ENCODE measurements at regions not wholly inside any gene's neighbourhood (a gene's known extent, or its start where the extent isn't known, plus 50 kb on each side); places are given as distances from the start of the nearest gene placed in this dataset.

DNA sequence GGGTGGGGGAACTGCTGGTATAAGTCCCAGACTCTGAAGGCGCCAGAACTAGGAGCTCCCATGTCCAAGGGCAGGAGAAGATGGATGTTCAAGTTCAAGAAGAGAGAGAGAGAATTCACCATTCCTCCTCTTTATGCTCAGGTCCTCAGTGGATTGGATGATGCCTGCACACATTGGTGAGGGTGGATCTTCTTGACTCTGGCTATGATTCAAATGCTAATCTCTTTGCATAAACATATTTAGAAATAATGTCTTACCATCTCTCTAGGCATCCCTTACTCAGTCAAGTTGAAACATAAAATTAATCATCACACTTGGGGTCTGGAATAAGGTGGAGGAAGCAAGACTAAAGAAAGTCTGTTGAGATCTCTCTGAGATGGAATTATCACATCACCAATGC, 210.6 kb upstream of the CHST9 start:
- no peak for TF ChIP-seq ZNF8 (CRISPR knock-in tag; IDR thresholded peaks at IDR 0.05)
- TF ChIP-seq, protein P1, sequence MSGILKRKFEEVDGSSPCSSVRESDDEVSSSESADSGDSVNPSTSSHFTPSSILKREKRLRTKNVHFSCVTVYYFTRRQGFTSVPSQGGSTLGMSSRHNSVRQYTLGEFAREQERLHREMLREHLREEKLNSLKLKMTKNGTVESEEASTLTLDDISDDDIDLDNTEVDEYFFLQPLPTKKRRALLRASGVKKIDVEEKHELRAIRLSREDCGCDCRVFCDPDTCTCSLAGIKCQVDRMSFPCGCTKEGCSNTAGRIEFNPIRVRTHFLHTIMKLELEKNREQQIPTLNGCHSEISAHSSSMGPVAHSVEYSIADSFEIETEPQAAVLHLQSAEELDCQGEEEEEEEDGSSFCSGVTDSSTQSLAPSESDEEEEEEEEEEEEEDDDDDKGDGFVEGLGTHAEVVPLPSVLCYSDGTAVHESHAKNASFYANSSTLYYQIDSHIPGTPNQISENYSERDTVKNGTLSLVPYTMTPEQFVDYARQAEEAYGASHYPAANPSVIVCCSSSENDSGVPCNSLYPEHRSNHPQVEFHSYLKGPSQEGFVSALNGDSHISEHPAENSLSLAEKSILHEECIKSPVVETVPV (CRISPR knock-in tag; IDR thresholded peaks at IDR 0.05): no peak
- no peak for TF ChIP-seq GLIS3 (CRISPR knock-in tag; IDR thresholded peaks at IDR 0.05)
- TF ChIP-seq ESRRG (CRISPR knock-in tag; IDR thresholded peaks at IDR 0.05): no peak
- TF ChIP-seq RARB (CRISPR knock-in tag; IDR thresholded peaks at IDR 0.05): no peak
- ATAC-seq: no peak

DNA sequence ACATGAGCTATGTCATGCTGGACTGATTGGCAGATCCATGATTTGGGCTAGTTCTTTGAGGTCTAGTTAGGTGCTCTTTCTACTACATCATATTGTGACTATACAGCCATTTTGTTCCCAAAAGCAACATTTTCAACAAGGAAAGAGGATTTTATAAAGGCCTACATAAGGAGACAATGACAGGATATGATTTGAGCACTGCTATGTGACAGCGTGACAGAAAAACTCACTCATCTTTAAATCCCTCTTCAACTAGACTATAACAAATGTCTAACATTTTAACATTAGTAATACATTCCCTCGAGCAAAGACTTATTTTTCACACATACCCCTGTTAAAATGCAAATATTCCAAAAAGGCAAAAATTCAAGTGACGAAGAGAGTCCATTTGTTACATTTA, 209.6 kb upstream of the CHST9 start:
- ATAC-seq: no peak
- TF ChIP-seq, protein P2, sequence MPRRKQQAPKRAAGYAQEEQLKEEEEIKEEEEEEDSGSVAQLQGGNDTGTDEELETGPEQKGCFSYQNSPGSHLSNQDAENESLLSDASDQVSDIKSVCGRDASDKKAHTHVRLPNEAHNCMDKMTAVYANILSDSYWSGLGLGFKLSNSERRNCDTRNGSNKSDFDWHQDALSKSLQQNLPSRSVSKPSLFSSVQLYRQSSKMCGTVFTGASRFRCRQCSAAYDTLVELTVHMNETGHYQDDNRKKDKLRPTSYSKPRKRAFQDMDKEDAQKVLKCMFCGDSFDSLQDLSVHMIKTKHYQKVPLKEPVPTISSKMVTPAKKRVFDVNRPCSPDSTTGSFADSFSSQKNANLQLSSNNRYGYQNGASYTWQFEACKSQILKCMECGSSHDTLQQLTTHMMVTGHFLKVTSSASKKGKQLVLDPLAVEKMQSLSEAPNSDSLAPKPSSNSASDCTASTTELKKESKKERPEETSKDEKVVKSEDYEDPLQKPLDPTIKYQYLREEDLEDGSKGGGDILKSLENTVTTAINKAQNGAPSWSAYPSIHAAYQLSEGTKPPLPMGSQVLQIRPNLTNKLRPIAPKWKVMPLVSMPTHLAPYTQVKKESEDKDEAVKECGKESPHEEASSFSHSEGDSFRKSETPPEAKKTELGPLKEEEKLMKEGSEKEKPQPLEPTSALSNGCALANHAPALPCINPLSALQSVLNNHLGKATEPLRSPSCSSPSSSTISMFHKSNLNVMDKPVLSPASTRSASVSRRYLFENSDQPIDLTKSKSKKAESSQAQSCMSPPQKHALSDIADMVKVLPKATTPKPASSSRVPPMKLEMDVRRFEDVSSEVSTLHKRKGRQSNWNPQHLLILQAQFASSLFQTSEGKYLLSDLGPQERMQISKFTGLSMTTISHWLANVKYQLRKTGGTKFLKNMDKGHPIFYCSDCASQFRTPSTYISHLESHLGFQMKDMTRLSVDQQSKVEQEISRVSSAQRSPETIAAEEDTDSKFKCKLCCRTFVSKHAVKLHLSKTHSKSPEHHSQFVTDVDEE (CRISPR knock-in tag; IDR thresholded peaks at IDR 0.05): no peak
- TF ChIP-seq SNAI2 (CRISPR knock-in tag; IDR thresholded peaks at IDR 0.05) (no peak), ZNF70 (CRISPR knock-in tag; IDR thresholded peaks at IDR 0.05) (no peak), PPARA (CRISPR knock-in tag; IDR thresholded peaks at IDR 0.05; ENCODE audit: borderline replicate concordance) (no peak), OSR1 (CRISPR knock-in tag; IDR thresholded peaks at IDR 0.05) (no peak), ZFP3 (CRISPR knock-in tag; IDR thresholded peaks at IDR 0.05) (no peak), ESRRG (CRISPR knock-in tag; IDR thresholded peaks at IDR 0.05) (no peak), TOX (CRISPR knock-in tag; IDR thresholded peaks at IDR 0.05; ENCODE audit: borderline replicate concordance) (no peak), ZNF8 (CRISPR knock-in tag; IDR thresholded peaks at IDR 0.05) (no peak), ZNF565 (CRISPR knock-in tag; conservative IDR thresholded peaks at IDR 0.05; ENCODE audit: low read depth) (no peak)
- TF ChIP-seq, protein P1 (CRISPR knock-in tag; IDR thresholded peaks at IDR 0.05): no peak

DNA sequence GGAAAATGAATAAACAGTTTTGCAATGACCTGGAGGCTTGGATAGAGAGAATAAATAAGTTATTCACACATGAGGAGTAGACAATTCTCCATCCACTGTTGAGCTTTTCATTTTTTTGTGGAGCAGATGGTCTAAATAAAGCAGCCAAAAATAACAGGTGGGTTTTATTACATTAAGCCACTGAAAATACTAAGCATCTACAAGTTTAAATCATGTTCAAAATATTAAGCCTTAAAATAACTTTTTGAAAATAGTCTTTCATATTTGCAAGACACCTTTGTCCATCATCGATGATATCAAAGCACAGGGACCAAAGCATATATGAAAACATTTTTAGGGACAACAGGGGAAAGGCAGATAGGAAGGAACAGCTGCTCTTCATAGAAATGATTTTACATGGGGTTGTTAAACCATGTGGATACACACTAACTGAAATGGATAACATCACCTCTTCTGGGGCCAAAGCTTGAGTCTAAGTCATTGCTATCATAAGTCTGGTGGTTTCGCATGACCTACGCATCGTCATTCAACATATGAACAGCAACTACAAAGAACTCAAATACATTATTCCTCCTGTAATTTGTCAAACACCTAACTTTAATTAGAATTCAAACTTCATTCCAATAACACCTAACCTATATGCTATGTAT, 197.6 kb upstream of the CHST9 start:
- no peak for ATAC-seq
- TF ChIP-seq TCF4 (CRISPR knock-in tag; IDR thresholded peaks at IDR 0.05; ENCODE audit: borderline replicate concordance): no peak
- TF ChIP-seq PPARA (CRISPR knock-in tag; IDR thresholded peaks at IDR 0.05; ENCODE audit: borderline replicate concordance): no peak
- TF ChIP-seq ISL1 (CRISPR knock-in tag; IDR thresholded peaks at IDR 0.05): no peak
- TF ChIP-seq ZNF70 (CRISPR knock-in tag; IDR thresholded peaks at IDR 0.05): no peak
- TF ChIP-seq, protein P3, sequence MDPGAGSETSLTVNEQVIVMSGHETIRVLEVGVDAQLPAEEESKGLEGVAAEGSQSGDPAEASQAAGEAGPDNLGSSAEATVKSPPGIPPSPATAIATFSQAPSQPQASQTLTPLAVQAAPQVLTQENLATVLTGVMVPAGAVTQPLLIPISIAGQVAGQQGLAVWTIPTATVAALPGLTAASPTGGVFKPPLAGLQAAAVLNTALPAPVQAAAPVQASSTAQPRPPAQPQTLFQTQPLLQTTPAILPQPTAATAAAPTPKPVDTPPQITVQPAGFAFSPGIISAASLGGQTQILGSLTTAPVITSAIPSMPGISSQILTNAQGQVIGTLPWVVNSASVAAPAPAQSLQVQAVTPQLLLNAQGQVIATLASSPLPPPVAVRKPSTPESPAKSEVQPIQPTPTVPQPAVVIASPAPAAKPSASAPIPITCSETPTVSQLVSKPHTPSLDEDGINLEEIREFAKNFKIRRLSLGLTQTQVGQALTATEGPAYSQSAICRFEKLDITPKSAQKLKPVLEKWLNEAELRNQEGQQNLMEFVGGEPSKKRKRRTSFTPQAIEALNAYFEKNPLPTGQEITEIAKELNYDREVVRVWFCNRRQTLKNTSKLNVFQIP (CRISPR knock-in tag; IDR thresholded peaks at IDR 0.05; ENCODE audit: borderline replicate concordance, low read depth): no peak
- no peak for TF ChIP-seq TOX (CRISPR knock-in tag; IDR thresholded peaks at IDR 0.05; ENCODE audit: borderline replicate concordance)
- TF ChIP-seq SNAI2 (CRISPR knock-in tag; IDR thresholded peaks at IDR 0.05): no peak
- TF ChIP-seq ZFP30 (CRISPR knock-in tag; IDR thresholded peaks at IDR 0.05): no peak
- TF ChIP-seq ESRRG (CRISPR knock-in tag; IDR thresholded peaks at IDR 0.05): no peak
- TF ChIP-seq ZFP3 (CRISPR knock-in tag; IDR thresholded peaks at IDR 0.05): no peak
- TF ChIP-seq ZNF8 (CRISPR knock-in tag; IDR thresholded peaks at IDR 0.05): no peak
- TF ChIP-seq, protein P2 (CRISPR knock-in tag; IDR thresholded peaks at IDR 0.05): no peak
- TF ChIP-seq, protein P1 (CRISPR knock-in tag; IDR thresholded peaks at IDR 0.05): no peak
- no peak for TF ChIP-seq RARB (CRISPR knock-in tag; IDR thresholded peaks at IDR 0.05)
- no peak for TF ChIP-seq ARNTL (CRISPR knock-in tag; IDR thresholded peaks at IDR 0.05; ENCODE audit: borderline replicate concordance, low read depth)
- TF ChIP-seq ZNF565 (CRISPR knock-in tag; conservative IDR thresholded peaks at IDR 0.05; ENCODE audit: low read depth): no peak
- TF ChIP-seq, protein P4, sequence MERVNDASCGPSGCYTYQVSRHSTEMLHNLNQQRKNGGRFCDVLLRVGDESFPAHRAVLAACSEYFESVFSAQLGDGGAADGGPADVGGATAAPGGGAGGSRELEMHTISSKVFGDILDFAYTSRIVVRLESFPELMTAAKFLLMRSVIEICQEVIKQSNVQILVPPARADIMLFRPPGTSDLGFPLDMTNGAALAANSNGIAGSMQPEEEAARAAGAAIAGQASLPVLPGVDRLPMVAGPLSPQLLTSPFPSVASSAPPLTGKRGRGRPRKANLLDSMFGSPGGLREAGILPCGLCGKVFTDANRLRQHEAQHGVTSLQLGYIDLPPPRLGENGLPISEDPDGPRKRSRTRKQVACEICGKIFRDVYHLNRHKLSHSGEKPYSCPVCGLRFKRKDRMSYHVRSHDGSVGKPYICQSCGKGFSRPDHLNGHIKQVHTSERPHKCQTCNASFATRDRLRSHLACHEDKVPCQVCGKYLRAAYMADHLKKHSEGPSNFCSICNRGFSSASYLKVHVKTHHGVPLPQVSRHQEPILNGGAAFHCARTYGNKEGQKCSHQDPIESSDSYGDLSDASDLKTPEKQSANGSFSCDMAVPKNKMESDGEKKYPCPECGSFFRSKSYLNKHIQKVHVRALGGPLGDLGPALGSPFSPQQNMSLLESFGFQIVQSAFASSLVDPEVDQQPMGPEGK (CRISPR knock-in tag; IDR thresholded peaks at IDR 0.05; ENCODE audit: borderline replicate concordance): no peak
- no peak for TF ChIP-seq GLIS3 (CRISPR knock-in tag; IDR thresholded peaks at IDR 0.05)
- no peak for TF ChIP-seq CSDC2 (CRISPR knock-in tag; IDR thresholded peaks at IDR 0.05)
- TF ChIP-seq ZC3H10 (CRISPR knock-in tag; IDR thresholded peaks at IDR 0.05): no peak
